ENCODE measurements at regions not wholly inside any gene's neighbourhood (a gene's known extent, or its start where the extent isn't known, plus 50 kb on each side); places are given as distances from the start of the nearest gene placed in this dataset.

DNA sequence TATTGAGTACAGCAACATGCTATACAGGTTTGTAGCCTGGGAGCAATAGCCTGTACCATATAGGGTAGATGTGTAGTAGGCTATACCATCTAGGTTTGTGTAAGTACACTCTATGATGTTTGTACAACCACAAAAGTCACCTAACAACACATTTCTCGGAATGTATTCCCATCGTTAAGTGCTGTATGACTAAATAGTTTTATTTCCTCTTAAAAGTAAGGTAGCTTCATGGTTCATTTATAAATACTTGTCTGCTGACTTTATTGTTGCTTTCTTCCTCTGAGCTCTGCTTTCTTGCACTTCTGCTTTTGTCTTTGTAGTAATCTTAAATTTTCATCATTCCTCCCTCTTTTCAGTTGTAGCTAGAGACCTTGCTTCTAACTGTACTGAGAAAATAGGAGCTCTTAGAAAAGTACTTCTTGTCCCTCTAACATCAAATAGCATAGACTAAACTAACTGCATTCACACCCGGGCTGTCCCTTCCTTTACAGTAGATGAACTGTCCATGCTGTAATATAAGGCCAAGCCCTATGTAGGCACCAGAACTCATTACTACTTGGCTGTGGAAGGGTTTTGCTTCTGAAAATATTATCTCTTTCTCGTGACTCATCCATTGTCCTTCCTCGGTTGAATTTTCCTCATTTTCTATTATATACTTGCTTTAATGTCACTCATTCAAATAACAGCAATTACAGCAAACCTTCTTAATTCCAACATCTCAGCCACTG, 55.4 kb upstream of the FAM3C start:
- TF ChIP-seq POLR2A (IDR thresholded peaks at IDR 0.05; ENCODE audit: extremely low read depth, insufficient read length) (no peak), CTCF (IDR thresholded peaks at IDR 0.05; ENCODE audit: low read depth, low read length) (no peak), MYC (IDR thresholded peaks at IDR 0.05; ENCODE audit: low read depth, low read length) (no peak)
